HepG2 (cell line): ENCODE measurements at regions not wholly inside any gene's neighbourhood (a gene's known extent, or its start where the extent isn't known, plus 50 kb on each side); places are given as distances from the start of the nearest gene placed in this dataset.

ENCODE experiments used
- ATAC-seq: fragments of 200-7000 bp; cut with Tn5 transposase; 3 replicates; pipeline ENCODE4 v1.9.1; 2020; ENCODE audit warnings: mild to moderate bottlenecking, moderate library complexity
- BruUV-seq: library from RNA; stranded (reverse); fragments of 400-500 nt; replicated peaks from 2 replicates; lab custom pipeline; 2021; lab: Mats Ljungman, UMichigan
- CTCF ChIA-PET: fragments of 300-600 bp; formaldehyde crosslinking; extraction: SDS; loops from one replicate; lab custom pipeline; 2021; ENCODE audit warnings: low total read pairs, inconsistent platforms, low intra/inter-chr PET ratio; lab: Yijun Ruan, JAX
- POLR2A ChIA-PET: fragments of 350-600 bp; sonication (Branson Sonifier 250); formaldehyde crosslinking; loops from one replicate; lab custom pipeline; 2020; ENCODE audit warnings: antibody characterized with exemption, inconsistent platforms; lab: Yijun Ruan, JAX
- DNase-seq: peaks from one replicate; pipeline ENCODE4 v3.0.0-alpha.2; 2015; ENCODE audit warnings: low spot score
- FAIRE-seq: peaks from 3 replicates; lab custom pipeline; 2011; peaks lifted over from hg19 to GRCh38; lab: Jason Lieb, UNC
- H2AFZ ChIP-seq: one replicate; pipeline ENCODE4 v1.6.1; 2011; ENCODE audit warnings: low read length, inconsistent platforms
- H3K27ac ChIP-seq: fragments of 300-600 bp; 3 replicates; pipeline ENCODE4 v1.8.0; 2011; ENCODE audit warnings: mixed run types, mild to moderate bottlenecking, mixed read lengths, low read length, inconsistent platforms; ENCODE audit not compliant: insufficient read depth; ENCODE audit errors: extremely low read length
- H3K27me3 ChIP-seq, 2 experiments: fragments of 200-600 bp in 1 of 2; 2 replicates in 1 of 2; 3 replicates in 1 of 2; pipeline versions ENCODE4 v1.6.0 to v1.8.0; 2011; ENCODE audit warnings: low read length in 2 of 2, mild to moderate bottlenecking in 2 of 2, moderate library complexity in 2 of 2, inconsistent platforms in 1 of 2; ENCODE audit not compliant: insufficient read depth in 2 of 2, control insufficient read depth in 1 of 2
- H3K36me3 ChIP-seq, 2 experiments: fragments of 200-600 bp in 1 of 2; replicated peaks in 1 of 2; 2 replicates in 1 of 2; 3 replicates in 1 of 2; pipeline versions ENCODE4 v1.5.1 to v1.8.0; 2011; ENCODE audit warnings: low read length in 2 of 2, inconsistent platforms in 1 of 2; ENCODE audit not compliant: insufficient read depth in 2 of 2, control insufficient read depth in 1 of 2
- H3K4me1 ChIP-seq: 2 replicates; pipeline ENCODE4 v1.5.1; 2012; ENCODE audit warnings: low read length, inconsistent platforms; ENCODE audit not compliant: insufficient read depth
- H3K4me2 ChIP-seq: 2 replicates; pipeline ENCODE4 v1.6.0; 2011; ENCODE audit warnings: low read depth, low read length, inconsistent platforms
- H3K4me3 ChIP-seq, 3 experiments: fragments of 200-600 bp in 1 of 3; sonication (generic), shearing (Covaris generic) in 1 of 3; replicated peaks in 1 of 3; 2 replicates each; pipeline ENCODE4 v1.5.1; 2011 to 2016; ENCODE audit warnings: low read length in 3 of 3, inconsistent platforms in 2 of 3, low read depth in 2 of 3, mild to moderate bottlenecking in 2 of 3, control low read depth in 1 of 3, mixed read lengths in 1 of 3; ENCODE audit not compliant: insufficient read depth in 1 of 3
- H3K79me2 ChIP-seq: one replicate; pipeline ENCODE4 v1.6.1; 2011; ENCODE audit warnings: low read length, inconsistent platforms; ENCODE audit not compliant: insufficient read depth
- H3K9ac ChIP-seq: 2 replicates; pipeline ENCODE4 v1.6.0; 2011; ENCODE audit warnings: mild to moderate bottlenecking, low read depth, low read length, inconsistent platforms; ENCODE audit not compliant: insufficient read depth
- H3K9me3 ChIP-seq: 2 replicates; pipeline ENCODE4 v1.5.1; 2012; ENCODE audit warnings: mild to moderate bottlenecking, low read length
- H4K20me1 ChIP-seq: 2 replicates; pipeline ENCODE4 v1.6.0; 2011; ENCODE audit warnings: inconsistent platforms, mild to moderate bottlenecking, low read length, moderate library complexity; ENCODE audit not compliant: insufficient read depth
- EEA1 ChIP-seq: sonication (generic); formaldehyde crosslinking; IDR thresholded peaks from 2 replicates; pipeline ENCODE4 v1.5.1; 2020; ENCODE audit warnings: mild to moderate bottlenecking, missing genetic modification reagents, borderline replicate concordance
- GABPA ChIP-seq, 2 experiments: IDR thresholded peaks; 2 replicates each; pipeline ENCODE4 v1.6.1; 2011 to 2016; ENCODE audit warnings: low read depth in 2 of 2, low read length in 1 of 2, missing biosample characterization in 1 of 2, missing genetic modification characterization in 1 of 2
- GATAD2A ChIP-seq: IDR thresholded peaks from 2 replicates; pipeline ENCODE4 v1.6.1; 2016
- KDM5B ChIP-seq: sonication (generic); formaldehyde crosslinking; IDR thresholded peaks from 2 replicates; pipeline ENCODE4 v1.4.0; 2020; ENCODE audit warnings: missing genetic modification reagents, mild to moderate bottlenecking, borderline replicate concordance
- NCOA1 ChIP-seq: sonication (generic); formaldehyde crosslinking; IDR thresholded peaks from 2 replicates; pipeline ENCODE4 v1.9.0; 2021; ENCODE audit warnings: missing genetic modification reagents
- NFKBIZ ChIP-seq: IDR thresholded peaks from 2 replicates; pipeline ENCODE4 v1.6.1; 2018; ENCODE audit warnings: missing genetic modification reagents, missing compliant biosample characterization
- PRDM4 ChIP-seq: sonication (generic); formaldehyde crosslinking; IDR thresholded peaks from 2 replicates; pipeline ENCODE4 v1.9.0; 2021; ENCODE audit warnings: missing genetic modification reagents, borderline replicate concordance
- SNAPC5 ChIP-seq: sonication (generic); formaldehyde crosslinking; IDR thresholded peaks from 2 replicates; pipeline ENCODE4 v1.8.1; 2023; ENCODE audit warnings: mild to moderate bottlenecking, missing genetic modification reagents, borderline replicate concordance
- YEATS2 ChIP-seq: sonication (generic); formaldehyde crosslinking; IDR thresholded peaks from 2 replicates; pipeline ENCODE4 v1.4.0; 2020; ENCODE audit warnings: missing genetic modification reagents, borderline replicate concordance
- ZFYVE20 ChIP-seq: sonication (generic); formaldehyde crosslinking; IDR thresholded peaks from 2 replicates; pipeline ENCODE4 v1.8.0; 2023; ENCODE audit warnings: low read depth, mild to moderate bottlenecking, moderate library complexity, missing genetic modification reagents, borderline replicate concordance
- ZNF251 ChIP-seq: sonication (generic); formaldehyde crosslinking; IDR thresholded peaks from 2 replicates; pipeline ENCODE4 v1.9.0; 2021; ENCODE audit warnings: mild to moderate bottlenecking, missing genetic modification reagents
- ZNF280B ChIP-seq: sonication (generic); formaldehyde crosslinking; IDR thresholded peaks from 2 replicates; pipeline ENCODE4 v1.5.0; 2020; ENCODE audit warnings: missing genetic modification reagents, mild to moderate bottlenecking, borderline replicate concordance
- ZNF3 ChIP-seq: IDR thresholded peaks from 2 replicates; pipeline ENCODE4 v1.7.0; 2017; ENCODE audit warnings: inconsistent platforms
- whole genome bisulfite sequencing: methylation state at CpG from one replicate; pipeline ENCODE4 v1.1.6; 2017; ENCODE audit warnings: low lambda C conversion rate; 5-methylcytosine and 5-hydroxymethylcytosine counted together
- in situ Hi-C: cut with HindIII; loops from 2 replicates; pipeline ENCODE4 v1.10.0; 2017; ENCODE audit warnings: low pct_unique_long_range_greater_than_20kb; ENCODE audit not compliant: extremely low pct_ligation_motif_present
- intact Hi-C: fragments of 100-400 bp; cut with micrococcal nuclease; formaldehyde crosslinking; loops from one replicate; pipeline ENCODE4 v1.10.0; 2022; ENCODE audit not compliant: unreplicated experiment
- TF ChIP-seq, protein P1 (sequence below): sonication (generic); formaldehyde crosslinking; IDR thresholded peaks from 2 replicates; pipeline ENCODE4 v1.9.0; 2022; ENCODE audit warnings: missing genetic modification reagents, mild to moderate bottlenecking, borderline replicate concordance
- TF ChIP-seq, protein P2 (sequence below): sonication (generic); formaldehyde crosslinking; IDR thresholded peaks from 2 replicates; pipeline ENCODE4 v1.4.0; 2020; ENCODE audit warnings: missing genetic modification reagents

GRCh38 chr4:24727390-24728224 lies 67.8 kb upstream of the SOD3 start:
- no peak for ATAC-seq
- H3K27ac ChIP-seq, result no peak overlapping the region
- no peaks in the 10 kb centered on the region for H3K79me2 ChIP-seq
- intact Hi-C loops (no loop called here), in situ Hi-C loops (no loop called here)
- no peaks in the 10 kb centered on the region for H3K36me3 ChIP-seq
- no peak overlapping the region for H3K9ac ChIP-seq
- ChIA-PET CTCF (no interaction called here), POLR2A (no interaction called here)
- H3K4me2 ChIP-seq, result no peak overlapping the region
- H2AFZ ChIP-seq, result no peak overlapping the region
- H3K4me1 ChIP-seq, result no peaks in the 10 kb centered on the region
- 13% methylated on average over 13 of the region's 13 CpGs for WGBS
- H3K9me3 ChIP-seq, result no peaks in the 10 kb centered on the region
- no peak for DNase-seq
- no peaks in the 10 kb centered on the region for H4K20me1 ChIP-seq
- no TSS peak for BruUV-seq
- no peak overlapping the region for H3K4me3 ChIP-seq
- no peaks in the 10 kb centered on the region for H3K27me3 ChIP-seq
- no peak for FAIRE-seq
- TF ChIP-seq ZNF251 (no peak), PRDM4 (CRISPR knock-in tag) (no peak), ZNF280B (no peak), NCOA1 (no peak), KDM5B (CRISPR knock-in tag) (no peak), SNAPC5 (CRISPR knock-in tag) (no peak), YEATS2 (CRISPR knock-in tag) (no peak), ZFYVE20 (CRISPR knock-in tag) (no peak), GABPA (IDR thresholded peaks at IDR 0.05; ENCODE audit: low read depth, low read length) (no peak), GABPA (CRISPR knock-in tag; IDR thresholded peaks at IDR 0.05; ENCODE audit: low read depth) (no peak), ZNF3 (CRISPR knock-in tag) (no peak), NFKBIZ (CRISPR knock-in tag) (no peak), EEA1 (CRISPR knock-in tag) (no peak), GATAD2A (CRISPR knock-in tag) (no peak)
- TF ChIP-seq, protein P1, sequence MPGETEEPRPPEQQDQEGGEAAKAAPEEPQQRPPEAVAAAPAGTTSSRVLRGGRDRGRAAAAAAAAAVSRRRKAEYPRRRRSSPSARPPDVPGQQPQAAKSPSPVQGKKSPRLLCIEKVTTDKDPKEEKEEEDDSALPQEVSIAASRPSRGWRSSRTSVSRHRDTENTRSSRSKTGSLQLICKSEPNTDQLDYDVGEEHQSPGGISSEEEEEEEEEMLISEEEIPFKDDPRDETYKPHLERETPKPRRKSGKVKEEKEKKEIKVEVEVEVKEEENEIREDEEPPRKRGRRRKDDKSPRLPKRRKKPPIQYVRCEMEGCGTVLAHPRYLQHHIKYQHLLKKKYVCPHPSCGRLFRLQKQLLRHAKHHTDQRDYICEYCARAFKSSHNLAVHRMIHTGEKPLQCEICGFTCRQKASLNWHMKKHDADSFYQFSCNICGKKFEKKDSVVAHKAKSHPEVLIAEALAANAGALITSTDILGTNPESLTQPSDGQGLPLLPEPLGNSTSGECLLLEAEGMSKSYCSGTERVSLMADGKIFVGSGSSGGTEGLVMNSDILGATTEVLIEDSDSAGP (CRISPR knock-in tag), result no peak
- TF ChIP-seq, protein P2, sequence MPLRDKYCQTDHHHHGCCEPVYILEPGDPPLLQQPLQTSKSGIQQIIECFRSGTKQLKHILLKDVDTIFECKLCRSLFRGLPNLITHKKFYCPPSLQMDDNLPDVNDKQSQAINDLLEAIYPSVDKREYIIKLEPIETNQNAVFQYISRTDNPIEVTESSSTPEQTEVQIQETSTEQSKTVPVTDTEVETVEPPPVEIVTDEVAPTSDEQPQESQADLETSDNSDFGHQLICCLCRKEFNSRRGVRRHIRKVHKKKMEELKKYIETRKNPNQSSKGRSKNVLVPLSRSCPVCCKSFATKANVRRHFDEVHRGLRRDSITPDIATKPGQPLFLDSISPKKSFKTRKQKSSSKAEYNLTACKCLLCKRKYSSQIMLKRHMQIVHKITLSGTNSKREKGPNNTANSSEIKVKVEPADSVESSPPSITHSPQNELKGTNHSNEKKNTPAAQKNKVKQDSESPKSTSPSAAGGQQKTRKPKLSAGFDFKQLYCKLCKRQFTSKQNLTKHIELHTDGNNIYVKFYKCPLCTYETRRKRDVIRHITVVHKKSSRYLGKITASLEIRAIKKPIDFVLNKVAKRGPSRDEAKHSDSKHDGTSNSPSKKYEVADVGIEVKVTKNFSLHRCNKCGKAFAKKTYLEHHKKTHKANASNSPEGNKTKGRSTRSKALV (CRISPR knock-in tag), result no peak
